HG03520 (cell line): ENCODE measurements at regions not wholly inside any gene's neighbourhood (a gene's known extent, or its start where the extent isn't known, plus 50 kb on each side); places are given as distances from the start of the nearest gene placed in this dataset.

Source experiments
- ATAC-seq: cut with Tn5 transposase; IDR thresholded peaks from one replicate; pipeline ENCODE4 v1.9.1; 2021; ENCODE audit warnings: mild to moderate bottlenecking, moderate library complexity; ENCODE audit not compliant: unreplicated experiment

DNA sequence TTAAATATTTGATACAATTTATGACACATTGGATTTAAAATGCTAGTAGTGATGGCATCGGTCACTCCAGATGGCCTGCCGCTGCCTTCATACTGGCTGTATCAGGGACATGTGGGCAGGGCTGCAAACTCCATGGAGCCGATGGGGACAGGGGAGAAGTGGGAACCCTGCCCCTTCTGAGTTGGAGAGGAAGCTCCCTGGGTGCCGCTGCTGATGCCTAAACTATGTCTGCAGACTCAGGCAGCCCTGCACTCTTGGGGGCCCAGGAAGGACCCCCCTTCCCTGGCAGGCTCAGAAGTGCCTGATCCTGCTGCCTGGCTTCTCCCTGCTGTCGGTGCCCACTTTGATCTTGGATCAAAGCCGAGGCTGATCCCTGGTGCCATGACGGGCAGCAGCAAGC, 1522.1 kb downstream of the OTOL1 start:
- no peak for ATAC-seq

DNA sequence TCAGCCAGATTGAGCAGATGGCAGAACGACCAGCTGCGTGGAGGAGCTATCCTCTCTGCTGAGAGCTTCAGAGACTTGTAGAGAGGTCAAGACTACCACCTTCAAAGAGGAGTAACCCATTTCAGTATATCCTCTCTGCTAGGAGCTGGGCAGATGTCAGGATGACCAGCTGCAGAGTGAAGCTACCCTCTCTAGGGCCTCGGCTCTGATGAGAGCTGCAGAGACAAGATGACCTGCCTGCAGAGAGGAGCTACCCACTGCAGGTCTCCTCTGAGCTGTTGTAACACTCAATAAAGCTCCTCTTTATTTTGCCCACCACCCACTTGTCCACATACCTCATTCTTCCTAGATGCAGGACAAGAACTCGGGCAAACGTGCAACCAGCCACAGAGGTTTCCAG, 1522.7 kb downstream of the OTOL1 start:
- ATAC-seq = no peak

DNA sequence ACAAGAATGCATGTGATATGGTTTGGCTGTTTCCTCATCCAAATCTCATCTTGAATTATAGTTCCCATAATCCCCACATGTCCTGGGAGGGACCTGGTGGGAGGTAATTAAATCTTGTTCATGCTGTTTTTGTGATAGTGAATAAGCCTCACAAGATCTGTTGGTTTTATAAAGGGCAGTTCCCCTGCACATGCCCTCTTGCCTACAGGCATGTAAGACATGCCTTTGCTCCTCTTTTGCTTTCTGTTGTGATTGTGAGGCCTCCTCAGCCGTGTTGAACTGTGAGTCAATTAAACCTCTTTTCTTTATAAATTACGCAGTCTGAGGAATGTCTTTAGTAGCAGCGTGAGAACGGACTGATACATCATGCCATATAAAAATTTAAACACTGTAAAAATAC, 1537.0 kb downstream of the OTOL1 start:
- no peak for ATAC-seq

DNA sequence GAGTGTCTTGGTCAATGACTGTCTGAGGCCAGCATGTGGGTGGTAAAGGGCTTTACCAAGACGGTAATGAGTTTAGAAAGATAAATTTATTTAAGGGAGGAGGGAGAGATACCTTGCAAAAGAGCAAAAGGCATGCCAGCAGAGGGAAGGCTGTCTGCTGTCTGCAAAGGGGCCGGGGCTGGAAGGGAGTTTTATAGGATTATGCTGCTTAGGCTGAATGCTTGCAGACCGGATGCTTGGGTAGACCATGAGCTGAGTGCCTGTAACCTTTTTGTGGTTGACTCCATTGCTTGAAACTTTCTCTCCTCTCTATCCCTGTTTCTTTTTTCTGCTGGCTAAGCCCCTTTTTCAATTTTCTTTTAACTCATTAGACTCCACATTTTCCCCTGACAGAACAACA, 1543.0 kb downstream of the OTOL1 start:
- ATAC-seq = no peak

DNA sequence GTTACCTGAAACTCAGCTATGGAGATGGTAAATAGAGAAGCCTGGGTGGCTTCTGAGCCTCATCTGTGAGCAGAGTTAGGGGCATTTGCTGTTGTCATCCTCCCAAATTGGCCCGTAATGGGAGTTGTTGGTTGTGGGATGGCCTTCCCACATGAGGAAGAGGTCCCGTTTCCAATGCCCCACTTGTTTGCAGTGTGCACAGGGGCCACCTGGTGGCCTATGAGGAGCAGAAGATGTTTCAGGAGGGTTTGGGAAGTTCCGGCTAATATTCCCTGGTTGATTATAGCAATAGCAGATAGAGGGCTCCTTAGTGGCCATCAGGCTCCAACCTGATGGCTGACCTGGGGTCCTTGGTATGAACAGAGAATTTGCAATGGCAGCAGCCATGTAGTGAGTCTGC, 1546.5 kb downstream of the OTOL1 start:
- ATAC-seq = no peak

DNA sequence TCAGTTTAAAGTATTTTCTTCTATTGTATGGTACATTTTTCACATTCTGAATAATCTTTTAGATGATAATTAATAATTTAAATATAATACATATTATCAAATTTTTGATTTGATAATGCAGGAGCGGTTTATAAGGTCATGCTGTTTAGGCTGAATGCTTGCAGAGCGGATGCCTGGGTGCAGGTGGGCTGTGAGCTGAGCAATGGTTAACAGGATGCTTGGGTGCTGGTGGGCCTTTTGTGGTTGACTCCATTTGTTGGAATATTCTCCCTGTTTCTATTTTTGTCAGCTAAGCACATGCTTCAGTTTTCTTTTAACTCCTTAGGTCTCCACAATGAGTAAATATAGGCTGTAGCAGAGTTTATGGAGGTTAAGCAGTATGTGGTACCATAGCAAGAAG, 1549.3 kb downstream of the OTOL1 start:
- no peak for ATAC-seq

DNA sequence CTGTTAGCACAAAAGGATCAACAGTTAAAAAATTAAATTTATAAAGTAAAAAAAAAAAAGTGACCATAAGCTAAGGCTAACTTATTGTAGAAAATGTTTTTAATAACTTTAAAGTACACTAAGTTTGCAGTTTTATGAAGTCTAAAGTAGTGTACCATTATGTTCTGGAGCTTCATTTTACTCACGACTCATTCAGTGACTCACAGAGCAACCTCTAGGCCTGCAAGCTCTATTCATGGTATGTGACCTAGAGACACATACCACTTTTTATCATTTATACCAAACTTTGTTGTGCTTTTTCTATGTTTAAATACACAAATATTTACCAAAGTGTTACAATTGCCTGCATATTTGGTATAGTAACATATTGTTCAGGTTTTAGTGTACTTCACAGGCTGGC, 1552.3 kb downstream of the OTOL1 start:
- no peak for ATAC-seq

DNA sequence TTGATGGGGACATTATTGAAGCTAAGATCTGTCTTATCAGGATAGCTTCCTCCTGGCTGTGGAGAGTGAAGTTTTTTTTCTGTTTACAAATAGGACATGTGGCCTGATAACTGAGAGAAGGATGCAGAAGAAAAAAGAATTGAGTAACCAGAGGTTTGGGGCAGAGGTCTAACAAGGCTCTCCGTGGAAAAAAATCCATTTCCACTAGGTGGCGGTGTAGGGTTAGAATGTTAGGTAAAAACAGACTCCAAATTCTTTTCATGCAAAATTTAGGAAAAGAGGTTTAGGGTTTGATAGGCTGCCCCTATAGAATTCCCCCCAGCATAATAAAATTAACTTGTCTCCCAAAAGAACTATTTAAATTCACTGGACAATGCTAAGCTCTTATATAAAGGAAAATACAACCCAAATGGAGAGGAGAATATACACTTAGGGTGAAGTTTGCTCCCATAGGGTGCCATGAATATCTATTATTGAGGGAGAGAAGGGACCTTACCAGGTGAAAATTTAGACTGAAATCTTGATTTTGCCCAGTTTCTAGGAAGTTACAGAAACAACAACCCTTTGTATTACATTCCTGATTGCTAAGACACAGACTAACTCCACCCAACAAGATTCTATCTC, 1560.4 kb downstream of the OTOL1 start:
- ATAC-seq = no peak

DNA sequence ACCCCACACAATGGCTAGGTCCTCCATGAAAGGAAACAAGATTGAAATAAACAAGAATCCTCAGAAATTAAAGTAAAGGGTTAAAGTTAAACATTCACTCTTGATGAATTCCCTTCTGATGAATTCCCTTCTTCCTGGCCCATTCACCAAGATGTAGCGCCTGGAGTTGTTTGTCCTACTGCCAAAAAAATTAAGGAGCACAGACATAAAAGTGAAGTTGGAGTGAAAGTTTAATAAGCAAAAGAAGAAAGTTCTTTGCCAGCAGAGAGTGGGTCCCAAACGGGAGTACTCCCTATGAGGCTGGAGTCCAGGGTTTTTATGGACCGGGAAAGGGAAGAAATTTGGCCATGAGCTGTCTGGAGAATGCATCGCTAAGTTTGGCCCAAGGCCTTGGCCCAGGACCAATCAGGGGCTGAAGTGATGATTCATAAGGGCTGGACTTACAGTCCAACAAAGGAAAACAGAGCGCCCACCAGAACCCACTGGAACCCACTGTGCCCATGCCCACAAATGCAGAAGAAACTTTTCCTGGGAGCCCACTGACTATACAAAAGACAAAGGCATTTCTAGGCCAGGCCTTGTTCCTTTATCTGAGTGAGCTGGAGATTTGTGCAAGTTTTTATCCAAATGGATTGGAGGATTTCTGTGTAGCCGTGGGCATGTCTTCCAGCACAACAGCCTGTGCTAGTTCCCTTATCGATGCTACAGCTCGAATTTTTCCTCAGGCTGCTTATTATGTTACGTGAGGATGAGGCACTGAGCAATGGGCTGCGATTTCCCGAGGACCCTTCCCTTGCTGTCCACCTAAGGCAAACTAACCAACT, 1561.6 kb downstream of the OTOL1 start:
- ATAC-seq = no peak

DNA sequence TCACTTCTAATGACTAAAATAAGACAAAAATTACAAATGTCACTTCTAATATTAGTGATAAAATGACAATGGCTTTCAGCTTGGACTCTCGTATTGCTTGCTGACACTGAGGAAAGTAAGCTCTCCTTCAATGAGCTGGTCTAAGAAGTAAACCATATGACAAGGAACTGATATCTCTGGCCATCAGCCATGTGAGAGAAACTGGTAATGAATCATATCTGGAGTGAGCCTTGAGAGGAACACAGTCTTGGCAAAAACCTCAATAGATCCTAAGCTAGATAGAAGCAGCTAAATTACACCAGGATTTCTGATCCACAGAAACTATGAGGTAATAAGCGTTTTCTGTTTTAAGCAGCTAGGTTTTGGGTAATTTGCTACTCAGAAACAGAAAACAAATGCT, 1575.1 kb downstream of the OTOL1 start:
- no peak for ATAC-seq
